ENCODE measurements at regions not wholly inside any gene's neighbourhood (a gene's known extent, or its start where the extent isn't known, plus 50 kb on each side); places are given as distances from the start of the nearest gene placed in this dataset.

DNA sequence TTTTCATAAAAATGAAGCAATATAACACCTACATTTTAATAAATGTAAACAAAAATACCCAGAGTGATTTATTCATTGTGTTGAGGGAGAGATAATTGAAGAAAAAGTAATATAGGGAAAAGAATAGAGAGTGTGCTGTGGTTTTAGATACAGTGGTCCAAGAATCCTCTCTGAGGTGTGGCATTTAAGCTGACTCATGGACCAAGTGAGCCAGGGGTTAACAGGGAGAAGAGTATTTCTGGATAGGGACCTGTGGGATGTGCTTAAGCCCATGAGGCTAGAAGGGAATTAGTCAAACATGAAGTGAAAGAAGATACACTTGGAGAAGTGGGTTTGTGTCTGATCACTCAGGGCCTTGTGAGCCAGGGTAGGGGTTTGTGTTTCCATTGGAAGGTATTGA is 680.7 kb upstream of the GRM7 start:
- TF ChIP-seq POLR2A (IDR thresholded peaks at IDR 0.05) (no peak), CTCF (IDR thresholded peaks at IDR 0.05) (no peak), POLR2AphosphoS5 (IDR thresholded peaks at IDR 0.05) (no peak)
